GM23338 (cell line): ENCODE measurements at regions not wholly inside any gene's neighbourhood (a gene's known extent, or its start where the extent isn't known, plus 50 kb on each side); places are given as distances from the start of the nearest gene placed in this dataset.

Experiments used
- ATAC-seq: fragments of 200-7000 bp; cut with Tn5 transposase; 3 replicates; pipeline ENCODE4 v1.9.1; 2020
- DNase-seq: peaks from one replicate; pipeline ENCODE4 v3.0.0-alpha.2; 2015; ENCODE audit warnings: low spot score
- H2AFZ ChIP-seq: fragments of 200-600 bp; sonication (generic); 2 replicates; pipeline ENCODE4 v1.8.0; 2016; ENCODE audit warnings: antibody characterized with exemption, mild to moderate bottlenecking, moderate library complexity
- H3F3A ChIP-seq: fragments of 200-600 bp; sonication (generic); replicated peaks from 2 replicates; pipeline ENCODE4 v1.8.0; 2017; ENCODE audit warnings: antibody characterized with exemption, mixed run types, low read depth
- H3K27ac ChIP-seq: fragments of 200-600 bp; sonication (generic); 2 replicates; pipeline ENCODE4 v1.6.1; 2016; ENCODE audit warnings: low read depth
- H3K27me3 ChIP-seq: fragments of 200-600 bp; sonication (generic); 2 replicates; pipeline ENCODE4 v1.8.0; 2016; ENCODE audit warnings: mild to moderate bottlenecking, mixed run types, moderate library complexity; ENCODE audit not compliant: insufficient read depth
- H3K36me3 ChIP-seq: fragments of 200-600 bp; sonication (generic); 2 replicates; pipeline ENCODE4 v1.8.0; 2016; ENCODE audit warnings: mild to moderate bottlenecking; ENCODE audit not compliant: insufficient read depth
- H3K4me1 ChIP-seq: fragments of 200-600 bp; sonication (generic); 2 replicates; pipeline ENCODE4 v1.8.0; 2016; ENCODE audit warnings: mild to moderate bottlenecking, moderate library complexity; ENCODE audit not compliant: insufficient read depth
- H3K4me2 ChIP-seq: fragments of 200-600 bp; sonication (generic); 2 replicates; pipeline ENCODE4 v1.7.1; 2017; ENCODE audit warnings: mixed run types
- H3K4me3 ChIP-seq: fragments of 200-600 bp; sonication (generic); 2 replicates; pipeline ENCODE4 v1.6.1; 2016; ENCODE audit warnings: mixed run types
- H3K79me2 ChIP-seq: fragments of 200-600 bp; sonication (generic); replicated peaks from 2 replicates; pipeline ENCODE4 v1.8.0; 2017; ENCODE audit warnings: mild to moderate bottlenecking; ENCODE audit not compliant: insufficient read depth
- H3K9me2 ChIP-seq: fragments of 200-600 bp; sonication (generic); 2 replicates; pipeline ENCODE4 v1.8.0; 2017; ENCODE audit not compliant: insufficient read depth
- H4K20me1 ChIP-seq: fragments of 200-600 bp; sonication (generic); replicated peaks from 2 replicates; pipeline ENCODE4 v1.8.0; 2017; ENCODE audit warnings: mild to moderate bottlenecking; ENCODE audit not compliant: insufficient read depth
- H3K27ac Mint-ChIP-seq: 2 replicates; pipeline ENCODE4 v1.8.0; 2020; ENCODE audit warnings: inconsistent platforms, mild to moderate bottlenecking, moderate library complexity, mixed read lengths
- H3K27me3 Mint-ChIP-seq: 3 replicates; pipeline ENCODE4 v1.8.0; 2022; ENCODE audit warnings: low read depth, mild to moderate bottlenecking, moderate library complexity, mixed read lengths, inconsistent platforms; ENCODE audit not compliant: insufficient read depth, poor library complexity
- H3K36me3 Mint-ChIP-seq: 3 replicates; pipeline ENCODE4 v1.8.0; 2021; ENCODE audit warnings: low read depth, mild to moderate bottlenecking, inconsistent platforms, moderate library complexity, mixed read lengths
- H3K4me1 Mint-ChIP-seq: 3 replicates; pipeline ENCODE4 v1.8.0; 2020; ENCODE audit warnings: mild to moderate bottlenecking, inconsistent platforms, mixed read lengths
- H3K4me3 Mint-ChIP-seq: 3 replicates; pipeline ENCODE4 v1.8.0; 2021; ENCODE audit warnings: moderate library complexity, mild to moderate bottlenecking, inconsistent platforms, mixed read lengths
- H3K9me3 Mint-ChIP-seq: 3 replicates; pipeline ENCODE4 v1.8.0; 2020; ENCODE audit warnings: moderate library complexity, mild to moderate bottlenecking, inconsistent platforms, mixed read lengths
- CREB1 ChIP-seq: fragments of 250-450 bp; sonication (Bioruptor Pico); IDR thresholded peaks from 2 replicates; pipeline ENCODE4 v1.5.0; 2020; ENCODE audit warnings: low read depth, mild to moderate bottlenecking, moderate library complexity
- EZH2 ChIP-seq: fragments of 200-600 bp; sonication (generic); IDR thresholded peaks from one replicate; pipeline ENCODE4 v1.8.0; 2017; ENCODE audit warnings: antibody characterized with exemption, mild to moderate bottlenecking, low read depth; ENCODE audit not compliant: unreplicated experiment
- EZH2phosphoT487 ChIP-seq: fragments of 200-600 bp; sonication (generic); IDR thresholded peaks from one replicate; pipeline ENCODE4 v1.8.1; 2018; ENCODE audit warnings: antibody characterized with exemption; ENCODE audit not compliant: unreplicated experiment
- JUNB ChIP-seq: IDR thresholded peaks from one replicate; pipeline ENCODE4 v1.6.1; 2016; ENCODE audit warnings: antibody characterized with exemption; ENCODE audit not compliant: unreplicated experiment
- NANOG ChIP-seq: IDR thresholded peaks from 2 replicates; pipeline ENCODE4 v1.6.1; 2016; ENCODE audit warnings: antibody characterized with exemption, borderline replicate concordance
- POLR2AphosphoS5 ChIP-seq: IDR thresholded peaks from 2 replicates; pipeline ENCODE4 v1.6.1; 2016; ENCODE audit warnings: antibody characterized with exemption, low read depth
- STAT1 ChIP-seq: IDR thresholded peaks from one replicate; pipeline ENCODE4 v1.6.1; 2016; ENCODE audit warnings: antibody characterized with exemption; ENCODE audit not compliant: unreplicated experiment
- ZNF114 ChIP-seq: fragments of 250-450 bp; sonication (Bioruptor Pico); IDR thresholded peaks from 2 replicates; pipeline ENCODE4 v1.5.0; 2020; ENCODE audit warnings: mild to moderate bottlenecking, moderate library complexity
- ZNF331 ChIP-seq: fragments of 250-450 bp; sonication (Bioruptor Pico); IDR thresholded peaks from 2 replicates; pipeline ENCODE4 v1.5.0; 2020; ENCODE audit warnings: low read depth, mild to moderate bottlenecking, moderate library complexity
- TF ChIP-seq, protein P1 (sequence below), 2 experiments: fragments of 200-600 bp in 1 of 2; sonication (generic) in 1 of 2; conservative IDR thresholded peaks; 2 replicates each; pipeline versions ENCODE4 v1.5.1 to v1.6.1; 2016 to 2017; ENCODE audit warnings: antibody characterized with exemption in 2 of 2, low read depth in 2 of 2, mild to moderate bottlenecking in 2 of 2, moderate library complexity in 1 of 2
- TF ChIP-seq, protein P2 (sequence below): fragments of 250-450 bp; sonication (Bioruptor Pico); IDR thresholded peaks from 2 replicates; pipeline ENCODE4 v1.5.0; 2020; ENCODE audit warnings: mild to moderate bottlenecking, moderate library complexity
- TF ChIP-seq, protein P3 (sequence below): IDR thresholded peaks from 2 replicates; pipeline ENCODE4 v1.6.1; 2016; ENCODE audit warnings: antibody characterized with exemption
- TF ChIP-seq, protein P4 (sequence below): IDR thresholded peaks from one replicate; pipeline ENCODE4 v1.6.1; 2018; ENCODE audit warnings: antibody characterized with exemption; ENCODE audit not compliant: unreplicated experiment

DNA sequence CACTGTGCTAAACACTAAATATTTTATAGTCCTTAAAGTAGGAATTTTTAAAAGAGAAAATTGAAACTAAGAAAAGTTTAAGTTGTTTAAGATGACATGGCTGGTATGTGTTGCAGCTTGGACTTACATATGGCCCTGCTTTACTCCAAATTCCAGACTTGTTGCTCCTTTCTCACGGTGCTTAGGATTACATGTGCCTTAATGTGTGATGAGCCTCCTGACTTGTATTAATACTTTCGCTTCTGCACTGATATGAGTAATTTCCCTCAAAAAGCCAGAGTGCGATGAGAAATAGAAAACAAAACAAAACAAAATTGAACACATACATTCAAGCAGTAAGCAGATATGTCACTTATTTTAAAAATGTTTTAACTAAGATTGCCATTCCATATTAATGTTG is 250.2 kb downstream of the VGLL3 start:
- TF ChIP-seq, protein P1, sequence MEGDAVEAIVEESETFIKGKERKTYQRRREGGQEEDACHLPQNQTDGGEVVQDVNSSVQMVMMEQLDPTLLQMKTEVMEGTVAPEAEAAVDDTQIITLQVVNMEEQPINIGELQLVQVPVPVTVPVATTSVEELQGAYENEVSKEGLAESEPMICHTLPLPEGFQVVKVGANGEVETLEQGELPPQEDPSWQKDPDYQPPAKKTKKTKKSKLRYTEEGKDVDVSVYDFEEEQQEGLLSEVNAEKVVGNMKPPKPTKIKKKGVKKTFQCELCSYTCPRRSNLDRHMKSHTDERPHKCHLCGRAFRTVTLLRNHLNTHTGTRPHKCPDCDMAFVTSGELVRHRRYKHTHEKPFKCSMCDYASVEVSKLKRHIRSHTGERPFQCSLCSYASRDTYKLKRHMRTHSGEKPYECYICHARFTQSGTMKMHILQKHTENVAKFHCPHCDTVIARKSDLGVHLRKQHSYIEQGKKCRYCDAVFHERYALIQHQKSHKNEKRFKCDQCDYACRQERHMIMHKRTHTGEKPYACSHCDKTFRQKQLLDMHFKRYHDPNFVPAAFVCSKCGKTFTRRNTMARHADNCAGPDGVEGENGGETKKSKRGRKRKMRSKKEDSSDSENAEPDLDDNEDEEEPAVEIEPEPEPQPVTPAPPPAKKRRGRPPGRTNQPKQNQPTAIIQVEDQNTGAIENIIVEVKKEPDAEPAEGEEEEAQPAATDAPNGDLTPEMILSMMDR (conservative IDR thresholded peaks at IDR 0.05; ENCODE audit: low read depth in 2 of 2): no peak
- TF ChIP-seq EZH2 (no peak), ZNF114 (no peak), ZNF331 (CRISPR knock-in tag) (no peak), POLR2AphosphoS5 (no peak), EZH2phosphoT487 (no peak), CREB1 (CRISPR knock-in tag) (no peak), JUNB (no peak), STAT1 (no peak), NANOG (no peak)
- TF ChIP-seq, protein P2, sequence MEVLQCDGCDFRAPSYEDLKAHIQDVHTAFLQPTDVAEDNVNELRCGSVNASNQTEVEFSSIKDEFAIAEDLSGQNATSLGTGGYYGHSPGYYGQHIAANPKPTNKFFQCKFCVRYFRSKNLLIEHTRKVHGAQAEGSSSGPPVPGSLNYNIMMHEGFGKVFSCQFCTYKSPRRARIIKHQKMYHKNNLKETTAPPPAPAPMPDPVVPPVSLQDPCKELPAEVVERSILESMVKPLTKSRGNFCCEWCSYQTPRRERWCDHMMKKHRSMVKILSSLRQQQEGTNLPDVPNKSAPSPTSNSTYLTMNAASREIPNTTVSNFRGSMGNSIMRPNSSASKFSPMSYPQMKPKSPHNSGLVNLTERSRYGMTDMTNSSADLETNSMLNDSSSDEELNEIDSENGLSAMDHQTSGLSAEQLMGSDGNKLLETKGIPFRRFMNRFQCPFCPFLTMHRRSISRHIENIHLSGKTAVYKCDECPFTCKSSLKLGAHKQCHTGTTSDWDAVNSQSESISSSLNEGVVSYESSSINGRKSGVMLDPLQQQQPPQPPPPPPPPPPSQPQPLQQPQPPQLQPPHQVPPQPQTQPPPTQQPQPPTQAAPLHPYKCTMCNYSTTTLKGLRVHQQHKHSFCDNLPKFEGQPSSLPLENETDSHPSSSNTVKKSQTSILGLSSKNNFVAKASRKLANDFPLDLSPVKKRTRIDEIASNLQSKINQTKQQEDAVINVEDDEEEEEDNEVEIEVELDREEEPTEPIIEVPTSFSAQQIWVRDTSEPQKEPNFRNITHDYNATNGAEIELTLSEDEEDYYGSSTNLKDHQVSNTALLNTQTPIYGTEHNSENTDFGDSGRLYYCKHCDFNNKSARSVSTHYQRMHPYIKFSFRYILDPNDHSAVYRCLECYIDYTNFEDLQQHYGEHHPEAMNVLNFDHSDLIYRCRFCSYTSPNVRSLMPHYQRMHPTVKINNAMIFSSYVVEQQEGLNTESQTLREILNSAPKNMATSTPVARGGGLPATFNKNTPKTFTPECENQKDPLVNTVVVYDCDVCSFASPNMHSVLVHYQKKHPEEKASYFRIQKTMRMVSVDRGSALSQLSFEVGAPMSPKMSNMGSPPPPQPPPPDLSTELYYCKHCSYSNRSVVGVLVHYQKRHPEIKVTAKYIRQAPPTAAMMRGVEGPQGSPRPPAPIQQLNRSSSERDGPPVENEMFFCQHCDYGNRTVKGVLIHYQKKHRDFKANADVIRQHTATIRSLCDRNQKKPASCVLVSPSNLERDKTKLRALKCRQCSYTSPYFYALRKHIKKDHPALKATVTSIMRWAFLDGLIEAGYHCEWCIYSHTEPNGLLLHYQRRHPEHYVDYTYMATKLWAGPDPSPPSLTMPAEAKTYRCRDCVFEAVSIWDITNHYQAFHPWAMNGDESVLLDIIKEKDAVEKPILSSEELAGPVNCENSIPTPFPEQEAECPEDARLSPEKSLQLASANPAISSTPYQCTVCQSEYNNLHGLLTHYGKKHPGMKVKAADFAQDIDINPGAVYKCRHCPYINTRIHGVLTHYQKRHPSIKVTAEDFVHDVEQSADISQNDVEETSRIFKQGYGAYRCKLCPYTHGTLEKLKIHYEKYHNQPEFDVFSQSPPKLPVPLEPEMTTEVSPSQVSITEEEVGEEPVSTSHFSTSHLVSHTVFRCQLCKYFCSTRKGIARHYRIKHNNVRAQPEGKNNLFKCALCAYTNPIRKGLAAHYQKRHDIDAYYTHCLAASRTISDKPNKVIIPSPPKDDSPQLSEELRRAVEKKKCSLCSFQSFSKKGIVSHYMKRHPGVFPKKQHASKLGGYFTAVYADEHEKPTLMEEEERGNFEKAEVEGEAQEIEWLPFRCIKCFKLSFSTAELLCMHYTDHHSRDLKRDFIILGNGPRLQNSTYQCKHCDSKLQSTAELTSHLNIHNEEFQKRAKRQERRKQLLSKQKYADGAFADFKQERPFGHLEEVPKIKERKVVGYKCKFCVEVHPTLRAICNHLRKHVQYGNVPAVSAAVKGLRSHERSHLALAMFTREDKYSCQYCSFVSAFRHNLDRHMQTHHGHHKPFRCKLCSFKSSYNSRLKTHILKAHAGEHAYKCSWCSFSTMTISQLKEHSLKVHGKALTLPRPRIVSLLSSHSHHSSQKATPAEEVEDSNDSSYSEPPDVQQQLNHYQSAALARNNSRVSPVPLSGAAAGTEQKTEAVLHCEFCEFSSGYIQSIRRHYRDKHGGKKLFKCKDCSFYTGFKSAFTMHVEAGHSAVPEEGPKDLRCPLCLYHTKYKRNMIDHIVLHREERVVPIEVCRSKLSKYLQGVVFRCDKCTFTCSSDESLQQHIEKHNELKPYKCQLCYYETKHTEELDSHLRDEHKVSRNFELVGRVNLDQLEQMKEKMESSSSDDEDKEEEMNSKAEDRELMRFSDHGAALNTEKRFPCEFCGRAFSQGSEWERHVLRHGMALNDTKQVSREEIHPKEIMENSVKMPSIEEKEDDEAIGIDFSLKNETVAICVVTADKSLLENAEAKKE (CRISPR knock-in tag): no peak
- TF ChIP-seq, protein P3, sequence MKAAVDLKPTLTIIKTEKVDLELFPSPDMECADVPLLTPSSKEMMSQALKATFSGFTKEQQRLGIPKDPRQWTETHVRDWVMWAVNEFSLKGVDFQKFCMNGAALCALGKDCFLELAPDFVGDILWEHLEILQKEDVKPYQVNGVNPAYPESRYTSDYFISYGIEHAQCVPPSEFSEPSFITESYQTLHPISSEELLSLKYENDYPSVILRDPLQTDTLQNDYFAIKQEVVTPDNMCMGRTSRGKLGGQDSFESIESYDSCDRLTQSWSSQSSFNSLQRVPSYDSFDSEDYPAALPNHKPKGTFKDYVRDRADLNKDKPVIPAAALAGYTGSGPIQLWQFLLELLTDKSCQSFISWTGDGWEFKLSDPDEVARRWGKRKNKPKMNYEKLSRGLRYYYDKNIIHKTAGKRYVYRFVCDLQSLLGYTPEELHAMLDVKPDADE: no peak
- TF ChIP-seq, protein P4, sequence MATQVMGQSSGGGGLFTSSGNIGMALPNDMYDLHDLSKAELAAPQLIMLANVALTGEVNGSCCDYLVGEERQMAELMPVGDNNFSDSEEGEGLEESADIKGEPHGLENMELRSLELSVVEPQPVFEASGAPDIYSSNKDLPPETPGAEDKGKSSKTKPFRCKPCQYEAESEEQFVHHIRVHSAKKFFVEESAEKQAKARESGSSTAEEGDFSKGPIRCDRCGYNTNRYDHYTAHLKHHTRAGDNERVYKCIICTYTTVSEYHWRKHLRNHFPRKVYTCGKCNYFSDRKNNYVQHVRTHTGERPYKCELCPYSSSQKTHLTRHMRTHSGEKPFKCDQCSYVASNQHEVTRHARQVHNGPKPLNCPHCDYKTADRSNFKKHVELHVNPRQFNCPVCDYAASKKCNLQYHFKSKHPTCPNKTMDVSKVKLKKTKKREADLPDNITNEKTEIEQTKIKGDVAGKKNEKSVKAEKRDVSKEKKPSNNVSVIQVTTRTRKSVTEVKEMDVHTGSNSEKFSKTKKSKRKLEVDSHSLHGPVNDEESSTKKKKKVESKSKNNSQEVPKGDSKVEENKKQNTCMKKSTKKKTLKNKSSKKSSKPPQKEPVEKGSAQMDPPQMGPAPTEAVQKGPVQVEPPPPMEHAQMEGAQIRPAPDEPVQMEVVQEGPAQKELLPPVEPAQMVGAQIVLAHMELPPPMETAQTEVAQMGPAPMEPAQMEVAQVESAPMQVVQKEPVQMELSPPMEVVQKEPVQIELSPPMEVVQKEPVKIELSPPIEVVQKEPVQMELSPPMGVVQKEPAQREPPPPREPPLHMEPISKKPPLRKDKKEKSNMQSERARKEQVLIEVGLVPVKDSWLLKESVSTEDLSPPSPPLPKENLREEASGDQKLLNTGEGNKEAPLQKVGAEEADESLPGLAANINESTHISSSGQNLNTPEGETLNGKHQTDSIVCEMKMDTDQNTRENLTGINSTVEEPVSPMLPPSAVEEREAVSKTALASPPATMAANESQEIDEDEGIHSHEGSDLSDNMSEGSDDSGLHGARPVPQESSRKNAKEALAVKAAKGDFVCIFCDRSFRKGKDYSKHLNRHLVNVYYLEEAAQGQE: no peak
- H3K36me3 ChIP-seq: no peaks in the 10 kb centered on the region
- Mint-ChIP-seq H3K27ac (no peak overlapping the region), H3K27me3 (peaks cover 1% of the 10 kb centered on the region), H3K9me3 (no peaks in the 10 kb centered on the region), H3K36me3 (no peaks in the 10 kb centered on the region), H3K4me3 (no peak overlapping the region), H3K4me1 (0 out of 3 replicates have a peak, but pooled peaks cover 2% of the 10 kb centered on the region)
- no peak overlapping the region for H3K27ac ChIP-seq
- H2AFZ ChIP-seq: no peak overlapping the region
- no peak overlapping the region for H3K4me2 ChIP-seq
- H3K27me3 ChIP-seq: no peaks in the 10 kb centered on the region
- no peaks in the 10 kb centered on the region for H4K20me1 ChIP-seq
- no peak overlapping the region for H3K4me3 ChIP-seq
- no peaks in the 10 kb centered on the region for H3K4me1 ChIP-seq
- H3K9me2 ChIP-seq: no peaks in the 10 kb centered on the region
- DNase-seq (no peak), ATAC-seq (no peak)
- no peaks in the 10 kb centered on the region for H3F3A ChIP-seq
- H3K79me2 ChIP-seq: no peaks in the 10 kb centered on the region
